Astrocyte of the cerebellum (primary cell): ENCODE measurements at regions not wholly inside any gene's neighbourhood (a gene's known extent, or its start where the extent isn't known, plus 50 kb on each side); places are given as distances from the start of the nearest gene placed in this dataset.

Experiments used
- DNase-seq: peaks from one replicate; pipeline ENCODE4 v3.0.0-alpha.2; 2011; ENCODE audit warnings: low read depth
- H3K4me3 ChIP-seq: 2 replicates; pipeline ENCODE4 v1.5.1; 2011; ENCODE audit warnings: mild to moderate bottlenecking, low read depth, low read length, moderate library complexity
- in situ Hi-C: cut with HindIII; loops from 2 replicates; pipeline ENCODE4 v1.10.0; 2017; ENCODE audit warnings: low sequenced_read_pairs
- TF ChIP-seq, protein P1 (sequence below): IDR thresholded peaks from 2 replicates; pipeline ENCODE4 v1.5.1; 2012; ENCODE audit warnings: low read length, low read depth, moderate library complexity, mild to moderate bottlenecking; ENCODE audit errors: missing control alignments

DNA sequence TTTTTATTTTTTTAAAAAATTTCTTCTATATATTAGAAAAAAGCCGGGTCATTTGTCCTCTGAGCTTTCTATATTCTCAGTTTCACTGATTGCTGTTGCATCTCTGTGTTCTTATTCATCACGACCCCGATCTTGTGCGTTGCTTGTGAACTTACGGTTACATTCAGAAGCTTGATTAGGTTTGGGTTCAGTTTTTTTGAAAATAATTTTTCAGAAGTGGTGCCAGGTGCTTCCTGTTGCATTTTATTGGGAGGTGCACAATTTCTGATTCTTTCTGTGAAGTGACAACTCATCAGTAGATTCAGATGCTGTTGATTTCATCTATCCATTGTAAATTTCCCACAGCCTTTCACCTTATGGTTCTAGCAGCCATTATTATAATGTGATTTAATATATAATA lies 147.3 kb downstream of the INHBB start:
- in situ Hi-C loops, result no loop called here
- H3K4me3 ChIP-seq, result no peak overlapping the region

DNA sequence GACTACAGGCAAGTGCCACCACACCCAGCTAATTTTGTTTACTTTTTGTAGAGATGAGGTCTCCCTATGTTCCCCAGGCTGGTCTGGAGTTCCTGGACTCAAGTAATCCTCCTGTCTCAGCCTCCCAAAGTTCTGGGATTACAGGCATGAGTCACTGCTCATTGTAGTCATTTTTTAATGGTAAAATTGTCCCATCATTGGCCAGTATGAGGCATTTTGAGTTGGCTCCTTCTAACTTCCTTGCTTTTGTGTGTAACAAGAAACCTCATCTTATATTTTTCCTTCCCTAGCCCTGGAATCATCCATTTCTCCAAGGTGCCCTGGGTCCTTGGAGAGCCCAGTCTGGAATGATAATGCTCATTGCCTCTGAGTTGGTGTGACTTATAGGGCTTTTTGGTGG lies 148.5 kb downstream of the INHBB start:
- no peak for DNase-seq
- in situ Hi-C loops, result no loop called here
- TF ChIP-seq, protein P1, sequence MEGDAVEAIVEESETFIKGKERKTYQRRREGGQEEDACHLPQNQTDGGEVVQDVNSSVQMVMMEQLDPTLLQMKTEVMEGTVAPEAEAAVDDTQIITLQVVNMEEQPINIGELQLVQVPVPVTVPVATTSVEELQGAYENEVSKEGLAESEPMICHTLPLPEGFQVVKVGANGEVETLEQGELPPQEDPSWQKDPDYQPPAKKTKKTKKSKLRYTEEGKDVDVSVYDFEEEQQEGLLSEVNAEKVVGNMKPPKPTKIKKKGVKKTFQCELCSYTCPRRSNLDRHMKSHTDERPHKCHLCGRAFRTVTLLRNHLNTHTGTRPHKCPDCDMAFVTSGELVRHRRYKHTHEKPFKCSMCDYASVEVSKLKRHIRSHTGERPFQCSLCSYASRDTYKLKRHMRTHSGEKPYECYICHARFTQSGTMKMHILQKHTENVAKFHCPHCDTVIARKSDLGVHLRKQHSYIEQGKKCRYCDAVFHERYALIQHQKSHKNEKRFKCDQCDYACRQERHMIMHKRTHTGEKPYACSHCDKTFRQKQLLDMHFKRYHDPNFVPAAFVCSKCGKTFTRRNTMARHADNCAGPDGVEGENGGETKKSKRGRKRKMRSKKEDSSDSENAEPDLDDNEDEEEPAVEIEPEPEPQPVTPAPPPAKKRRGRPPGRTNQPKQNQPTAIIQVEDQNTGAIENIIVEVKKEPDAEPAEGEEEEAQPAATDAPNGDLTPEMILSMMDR, result no peak
- no peak overlapping the region for H3K4me3 ChIP-seq

More for the DNA sequence above, 147.3 kb downstream of the INHBB start:
- TF ChIP-seq, protein P1, result no peak
- DNase-seq, result no peak

DNA sequence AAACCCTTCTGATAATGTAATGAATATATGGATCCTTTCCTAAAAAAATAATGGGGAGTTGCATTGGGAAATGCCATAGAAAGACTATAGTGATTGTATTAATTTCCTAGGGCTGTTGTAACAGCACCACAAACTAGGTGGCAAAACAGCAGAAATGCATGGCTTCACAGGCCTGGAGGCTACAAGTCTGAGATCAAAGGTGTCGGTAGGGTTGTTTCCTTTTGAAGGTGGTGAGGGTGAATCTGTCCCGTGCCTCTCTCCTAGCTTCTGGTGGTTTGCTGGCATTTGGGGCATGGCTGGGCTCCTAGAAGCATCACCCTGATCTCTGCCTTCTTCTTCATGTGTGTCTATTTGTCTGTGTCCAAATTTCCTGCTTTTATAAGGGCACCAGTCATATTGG lies 149.7 kb downstream of the INHBB start:
- in situ Hi-C loops, result no loop called here
- DNase-seq, result no peak
- TF ChIP-seq, protein P1, result no peak
- H3K4me3 ChIP-seq, result no peak overlapping the region

DNA sequence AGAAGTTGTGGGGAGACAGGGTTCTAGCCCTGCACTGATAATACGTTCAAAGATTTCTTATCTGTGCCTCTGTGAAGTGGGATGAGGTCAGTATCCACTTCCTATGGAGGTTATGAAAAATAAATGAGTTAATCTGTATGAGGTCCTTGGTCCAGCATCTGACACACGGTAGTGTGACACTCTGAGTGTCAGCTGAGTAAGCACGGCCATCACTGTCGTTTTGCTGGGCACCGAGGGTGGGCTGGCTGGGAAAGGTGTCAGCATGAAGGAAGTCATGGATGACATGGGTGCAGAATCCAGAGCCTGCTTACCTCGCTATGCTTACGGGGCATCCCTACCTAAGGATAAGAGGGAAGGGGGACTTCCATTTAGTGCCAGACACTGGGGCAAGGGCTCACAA lies 150.3 kb downstream of the INHBB start:
- in situ Hi-C loops, result no loop called here
- no peak overlapping the region for H3K4me3 ChIP-seq
- TF ChIP-seq, protein P1, result no peak
- no peak for DNase-seq

DNA sequence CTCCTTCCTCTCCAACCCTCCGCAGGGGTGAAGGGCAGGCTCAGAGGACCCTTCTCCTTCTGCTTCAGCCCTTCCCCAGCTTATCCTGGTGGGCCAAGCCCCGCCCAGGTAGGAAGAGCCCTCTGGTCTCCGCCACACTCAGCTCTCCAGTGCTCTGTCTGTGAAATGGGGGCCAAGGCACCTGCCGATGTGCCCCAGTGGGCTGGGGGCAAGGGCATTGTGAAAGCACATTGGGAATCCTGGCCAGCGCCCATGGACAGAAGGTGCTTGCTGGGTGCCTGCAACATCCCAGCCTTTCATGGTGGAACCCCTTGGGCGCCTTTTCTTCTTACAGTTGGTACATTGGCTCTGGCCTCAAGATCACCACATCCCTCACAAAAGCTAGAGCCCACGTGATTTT lies 150.8 kb downstream of the INHBB start:
- DNase-seq, result no peak
- TF ChIP-seq, protein P1, result no peak
- in situ Hi-C loops, result no loop called here
- H3K4me3 ChIP-seq, result no peak overlapping the region

DNA sequence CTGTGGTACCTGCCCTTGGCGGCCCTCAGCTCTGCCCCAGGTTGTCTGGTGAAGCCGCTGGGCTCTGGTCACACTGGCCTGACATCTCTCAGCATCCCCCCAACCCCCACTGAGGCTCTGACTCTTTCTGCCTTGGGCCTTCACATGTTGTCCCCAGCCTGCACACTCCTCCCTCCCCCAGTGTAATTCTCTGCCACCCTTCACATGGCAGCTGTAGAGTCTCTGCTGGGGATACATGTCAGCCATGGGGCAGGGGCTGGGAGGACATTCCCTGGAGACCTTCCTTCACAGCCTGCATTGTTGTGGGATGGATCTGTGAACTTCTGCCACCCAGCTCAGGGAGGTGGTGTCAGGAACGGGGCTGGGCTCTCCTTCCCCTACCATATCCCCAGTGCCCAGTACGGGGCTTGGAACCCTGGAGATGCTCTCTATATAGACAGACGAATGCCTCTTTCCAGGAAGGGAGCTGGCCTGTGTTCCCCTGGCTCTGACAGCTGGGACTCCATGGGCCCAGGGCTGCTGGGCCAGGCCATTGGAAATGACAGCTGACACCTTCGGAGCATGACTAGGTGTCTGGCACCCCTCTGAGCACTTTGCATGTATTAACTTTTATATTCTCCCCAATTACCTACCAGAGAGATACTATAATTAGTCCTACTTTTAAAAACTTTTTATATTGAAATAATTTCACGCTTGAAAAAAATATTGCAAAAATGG lies 151.5 kb downstream of the INHBB start:
- in situ Hi-C loops, result no loop called here
- DNase-seq, result no peak
- TF ChIP-seq, protein P1, result no peak
- no peak overlapping the region for H3K4me3 ChIP-seq
